Urinary bladder (tissue), 3 donors: ENCODE measurements at regions not wholly inside any gene's neighbourhood (a gene's known extent, or its start where the extent isn't known, plus 50 kb on each side); places are given as distances from the start of the nearest gene placed in this dataset.

ENCODE experiments used
- DNase-seq: peaks from one replicate; pipeline ENCODE4 v3.0.0-alpha.2; 2015; ENCODE audit errors: extremely low spot score
- H3K27ac ChIP-seq: one replicate; pipeline ENCODE4 v1.5.1; 2013; ENCODE audit warnings: low read depth, mild to moderate bottlenecking, moderate library complexity
- H3K36me3 ChIP-seq: one replicate; pipeline ENCODE4 v1.6.1; 2013; ENCODE audit warnings: mild to moderate bottlenecking, moderate library complexity; ENCODE audit not compliant: insufficient read depth
- H3K4me1 ChIP-seq: one replicate; pipeline ENCODE4 v1.6.1; 2013; ENCODE audit warnings: mild to moderate bottlenecking, moderate library complexity; ENCODE audit not compliant: insufficient read depth
- H3K4me3 ChIP-seq: one replicate; pipeline ENCODE4 v1.5.1; 2013; ENCODE audit warnings: low read depth, low read length
- WGBS: extraction: QIAGEN DNeasy Blood & Tissue Kit; methylation state at CpG from one replicate; pipeline ENCODE4 v1.1.7; 2013; 5-methylcytosine and 5-hydroxymethylcytosine counted together
- donor health status: healthy with polysubstance abuse.
- donor health status: healthy.

DNA sequence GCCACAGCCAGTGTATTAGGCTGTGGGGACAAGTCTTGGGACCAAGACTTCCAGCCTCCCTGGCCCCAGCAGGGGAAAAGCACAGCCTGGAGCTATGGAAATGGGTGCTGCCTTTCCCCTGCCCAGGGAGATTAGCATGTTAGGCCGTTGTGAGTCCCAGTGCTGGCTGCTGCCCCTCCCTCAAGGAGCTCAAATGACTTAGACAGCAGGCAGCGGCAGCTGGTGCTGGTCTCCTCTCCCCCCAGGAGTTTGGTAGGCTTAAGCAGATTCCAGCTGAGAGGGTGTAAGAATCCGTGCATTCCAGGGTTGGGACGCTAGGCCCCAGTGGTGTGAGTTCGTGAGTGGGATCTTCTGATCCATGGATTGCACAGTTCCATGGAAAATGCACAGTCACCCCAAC lies 301.5 kb upstream of the PHF14 start:
- H3K36me3 ChIP-seq = no peaks in the 10 kb centered on the region
- no peak overlapping the region for H3K27ac ChIP-seq
- no peak for DNase-seq
- no peak overlapping the region for H3K4me3 ChIP-seq
- no peaks in the 10 kb centered on the region for H3K4me1 ChIP-seq
- 76% methylated on average over 5 of the region's 5 CpGs for WGBS

DNA sequence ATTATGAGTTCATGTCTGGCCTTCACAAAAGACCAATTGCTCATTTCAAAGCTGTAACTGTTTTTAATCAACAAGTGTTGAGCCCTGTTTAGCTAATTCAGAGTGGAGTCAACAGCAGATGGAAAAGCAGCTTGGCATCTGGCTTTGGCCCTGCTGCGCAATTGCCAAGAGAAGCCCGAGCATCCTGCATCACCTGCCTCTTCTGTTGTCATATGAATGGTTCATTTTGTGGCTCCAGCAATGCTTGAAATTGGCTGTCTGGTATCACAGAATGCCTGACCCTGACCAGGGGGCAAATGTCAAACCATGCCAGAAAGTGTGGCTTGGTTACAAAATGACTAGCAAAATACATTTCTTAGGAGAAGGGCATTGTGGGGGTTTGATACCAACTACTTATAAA lies 296.5 kb upstream of the PHF14 start:
- no peaks in the 10 kb centered on the region for H3K36me3 ChIP-seq
- H3K27ac ChIP-seq = no peak overlapping the region
- H3K4me3 ChIP-seq = no peak overlapping the region
- no peaks in the 10 kb centered on the region for H3K4me1 ChIP-seq
- WGBS = 93% methylated on average over 2 of the region's 2 CpGs
- DNase-seq = no peak

DNA sequence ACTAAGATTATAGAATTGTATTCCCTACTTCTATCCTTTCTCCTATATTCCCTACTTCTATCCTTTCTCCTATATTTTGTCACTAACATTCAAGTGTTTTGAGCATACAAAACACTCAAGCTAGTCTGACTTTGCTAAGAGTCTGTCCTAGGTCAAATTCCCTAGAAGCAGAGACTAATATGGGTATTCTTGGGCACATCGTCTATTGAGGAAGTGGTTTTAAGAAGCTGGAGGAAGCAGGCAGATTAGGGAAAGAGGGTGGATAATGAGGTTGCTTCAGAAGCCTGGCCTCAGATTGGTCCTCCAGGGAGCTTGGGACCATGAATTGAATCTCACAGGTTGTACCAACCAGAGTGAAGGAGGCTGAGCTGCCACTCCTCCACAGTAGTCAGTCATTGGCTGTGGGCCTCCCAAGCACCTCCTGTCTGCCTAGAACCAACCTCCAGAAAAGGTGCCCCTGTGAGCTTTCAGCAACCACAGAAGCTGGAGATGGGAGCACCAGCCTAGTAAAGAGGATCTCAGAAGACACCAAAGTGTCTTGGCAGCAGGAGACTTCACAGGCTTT lies 295.9 kb upstream of the PHF14 start:
- WGBS = 83% methylated on average over 1 of the region's 1 CpG
- Histone ChIP-seq H3K4me3 (no peak overlapping the region), H3K4me1 (no peaks in the 10 kb centered on the region), H3K27ac (no peak overlapping the region), H3K36me3 (no peaks in the 10 kb centered on the region)
- no peak for DNase-seq

DNA sequence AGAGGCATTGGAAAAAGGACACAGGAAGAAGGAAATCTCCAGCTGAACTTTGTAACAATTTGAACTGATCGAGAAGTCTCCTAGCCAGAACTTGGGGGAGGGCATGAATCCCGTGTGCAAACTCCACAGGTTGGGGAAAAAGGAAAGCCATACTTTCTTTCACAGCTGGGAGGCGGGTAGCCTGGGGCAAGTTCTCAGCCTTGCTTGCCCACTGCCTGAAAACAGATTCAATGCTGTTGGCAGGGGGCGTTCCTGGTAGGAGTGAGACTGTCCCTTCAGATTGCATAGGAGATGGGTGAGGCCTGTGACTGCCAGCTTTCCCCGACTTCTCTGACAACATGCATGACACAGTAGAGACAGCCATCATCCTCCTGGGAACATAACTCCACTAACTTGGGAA lies 289.1 kb upstream of the PHF14 start:
- Histone ChIP-seq H3K27ac (no peak overlapping the region), H3K4me1 (no peaks in the 10 kb centered on the region), H3K4me3 (no peak overlapping the region), H3K36me3 (no peaks in the 10 kb centered on the region)
- DNase-seq = no peak
- WGBS = 92% methylated on average over 5 of the region's 5 CpGs

DNA sequence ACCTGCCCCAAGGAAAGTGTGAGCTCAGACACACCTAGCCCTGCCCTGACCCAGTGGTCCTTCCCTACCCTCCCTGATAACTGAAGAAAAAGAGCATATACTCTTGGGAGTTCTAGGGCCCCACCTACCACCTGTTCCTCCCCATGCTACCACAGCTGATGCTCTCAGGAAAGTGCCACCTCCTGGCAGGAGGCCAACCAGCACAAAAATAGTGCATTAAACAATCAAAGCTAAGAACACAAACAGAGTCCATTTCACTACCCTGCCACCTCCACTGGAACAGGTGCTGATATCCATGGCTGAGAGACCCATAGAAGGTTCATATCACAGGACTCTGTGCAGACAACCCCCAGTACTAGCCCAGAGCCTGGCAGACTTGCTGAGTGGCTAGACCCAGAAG lies 288.6 kb upstream of the PHF14 start:
- no peak overlapping the region for H3K4me3 ChIP-seq
- H3K27ac ChIP-seq = no peak overlapping the region
- DNase-seq = no peak
- no peaks in the 10 kb centered on the region for H3K4me1 ChIP-seq
- no peaks in the 10 kb centered on the region for H3K36me3 ChIP-seq

DNA sequence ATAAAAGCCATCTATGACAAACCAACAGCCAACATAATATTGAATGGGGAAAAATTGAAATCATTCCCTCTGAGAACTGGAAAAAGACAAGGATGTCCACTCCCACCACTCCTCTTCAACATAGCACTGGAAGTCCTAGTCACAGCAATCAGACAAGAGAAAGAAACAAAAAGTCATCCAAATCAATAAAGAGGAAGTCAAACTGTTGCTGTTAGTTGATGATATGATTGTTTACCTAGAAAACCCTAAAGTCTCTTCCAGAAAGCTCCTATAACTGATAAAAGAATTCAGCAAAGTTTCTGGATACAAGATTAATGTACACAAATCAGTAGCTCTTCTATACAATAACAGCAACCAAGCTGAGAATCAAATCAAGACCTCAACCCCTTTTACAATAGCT lies 285.1 kb upstream of the PHF14 start:
- H3K4me3 ChIP-seq = no peak overlapping the region
- DNase-seq = no peak

DNA sequence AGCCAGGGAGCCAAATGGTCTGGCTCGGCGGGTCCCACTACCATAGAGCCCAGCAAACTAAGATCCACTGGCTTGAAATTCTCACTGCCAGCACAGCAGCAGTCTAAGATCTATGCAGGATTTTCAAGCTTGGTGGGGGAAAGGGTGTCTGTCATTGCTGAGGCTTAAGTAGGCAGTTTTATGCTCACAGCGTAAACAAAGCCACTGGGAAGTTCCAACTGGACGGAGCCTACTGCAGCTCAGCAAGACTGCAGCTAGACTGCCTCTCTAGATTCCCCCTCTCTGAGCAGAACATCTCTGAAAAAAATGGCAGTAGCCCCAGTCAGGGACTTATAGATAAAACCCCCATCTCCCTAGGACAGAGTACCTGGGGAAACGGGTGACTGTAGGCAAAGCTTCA lies 277.6 kb upstream of the PHF14 start:
- no peaks in the 10 kb centered on the region for H3K4me1 ChIP-seq
- DNase-seq = no peak
- no peak overlapping the region for H3K27ac ChIP-seq
- no peak overlapping the region for H3K4me3 ChIP-seq
- H3K36me3 ChIP-seq = no peaks in the 10 kb centered on the region
- WGBS = 44% methylated on average over 5 of the region's 5 CpGs

More for the DNA sequence above, 285.1 kb upstream of the PHF14 start:
- Histone ChIP-seq H3K4me1 (no peaks in the 10 kb centered on the region), H3K27ac (no peak overlapping the region), H3K36me3 (no peaks in the 10 kb centered on the region)

DNA sequence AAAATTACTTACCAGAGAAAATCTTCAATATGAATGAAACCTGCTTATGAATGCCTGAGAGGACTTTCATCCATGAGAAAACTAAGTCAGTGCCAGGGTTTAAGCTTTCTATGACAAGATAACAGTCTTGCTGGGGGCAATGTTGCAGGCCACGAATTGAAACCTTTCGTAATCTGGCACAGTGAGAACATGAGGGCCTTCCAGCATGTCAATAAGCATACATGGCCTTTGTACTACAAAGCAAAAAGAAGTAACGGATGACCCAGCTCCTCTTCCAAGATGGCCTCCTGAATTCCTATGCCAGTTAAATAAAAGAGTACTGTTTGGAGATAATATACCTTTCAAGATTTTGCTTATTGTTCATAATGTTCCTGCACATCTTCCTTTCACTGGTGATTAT lies 270.6 kb upstream of the PHF14 start:
- no peaks in the 10 kb centered on the region for H3K36me3 ChIP-seq
- no peak for DNase-seq
- WGBS = 82% methylated on average over 3 of the region's 3 CpGs
- no peak overlapping the region for H3K4me3 ChIP-seq
- H3K4me1 ChIP-seq = no peaks in the 10 kb centered on the region
- H3K27ac ChIP-seq = no peak overlapping the region

DNA sequence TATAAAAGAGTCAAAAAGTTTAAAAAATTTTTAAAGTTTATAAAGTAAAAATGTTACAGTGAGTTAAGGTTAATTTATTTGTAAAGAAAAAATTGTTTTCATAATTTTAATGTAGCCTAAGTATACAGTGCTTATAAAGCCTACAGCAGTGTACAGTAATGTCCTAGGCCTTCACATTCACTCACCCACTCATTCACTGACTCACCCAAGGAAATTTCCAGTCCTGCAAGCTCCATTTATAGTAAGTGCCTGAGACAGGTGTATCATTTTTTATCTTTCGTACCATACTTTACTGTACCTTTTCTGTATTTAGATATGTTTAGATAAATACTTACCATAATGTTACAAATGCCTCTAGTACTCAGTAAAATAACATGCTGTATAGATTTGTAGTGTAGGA lies 269.7 kb upstream of the PHF14 start:
- no peak for DNase-seq
- Histone ChIP-seq H3K4me3 (no peak overlapping the region), H3K36me3 (no peaks in the 10 kb centered on the region), H3K27ac (no peak overlapping the region), H3K4me1 (no peaks in the 10 kb centered on the region)
- WGBS = 92% methylated on average over 1 of the region's 1 CpG

DNA sequence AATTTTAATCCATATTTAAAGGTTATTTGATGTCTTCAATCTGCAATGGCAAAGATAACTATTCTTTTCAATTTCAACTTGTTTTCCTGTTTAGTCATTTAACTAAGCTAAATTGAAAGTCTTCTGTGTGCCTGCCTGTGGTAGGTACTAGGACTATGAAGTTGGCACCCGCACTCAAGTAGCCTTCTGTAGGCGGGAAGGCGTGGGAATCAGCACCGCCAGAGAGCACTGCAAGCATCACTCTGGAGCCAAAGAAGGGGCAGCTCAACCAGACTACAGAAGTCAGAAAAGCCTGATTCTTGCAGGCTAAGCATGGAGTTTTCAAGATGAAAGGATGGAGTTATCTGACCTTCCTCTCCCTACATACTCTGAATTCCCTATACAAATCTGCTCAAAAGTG lies 269.0 kb upstream of the PHF14 start:
- no peak for DNase-seq
- Histone ChIP-seq H3K4me1 (no peaks in the 10 kb centered on the region), H3K4me3 (no peak overlapping the region), H3K27ac (no peak overlapping the region), H3K36me3 (no peaks in the 10 kb centered on the region)
- 95% methylated on average over 4 of the region's 4 CpGs for WGBS

DNA sequence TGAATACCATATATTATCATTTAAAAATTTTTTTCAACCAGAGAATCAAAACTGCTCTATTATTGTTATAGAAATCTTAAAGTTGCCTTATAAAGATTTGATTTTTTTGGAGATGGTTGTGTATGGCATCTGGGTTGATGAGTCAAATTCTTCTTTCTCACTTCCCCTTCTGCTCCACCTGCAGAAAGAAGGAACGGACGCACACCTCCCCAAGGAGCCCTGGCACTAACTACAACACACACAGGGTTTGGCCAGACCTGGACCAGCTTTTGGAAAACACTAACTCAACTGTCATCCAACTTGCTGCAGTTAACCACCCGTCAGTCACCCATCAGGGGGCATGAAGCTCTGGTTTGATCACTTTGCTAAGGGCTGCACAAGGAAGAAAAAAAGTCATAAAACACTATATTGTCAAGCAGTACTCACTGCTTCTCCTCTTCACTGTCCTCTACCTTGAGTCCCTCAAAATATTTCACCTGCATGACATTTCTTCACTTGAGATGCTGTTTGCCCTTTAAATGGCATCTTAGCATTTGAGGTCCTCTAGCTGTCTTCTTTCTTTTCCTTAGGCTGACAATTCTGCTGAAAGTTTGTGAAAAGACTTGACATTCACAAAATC lies 266.7 kb upstream of the PHF14 start:
- H3K4me1 ChIP-seq = no peaks in the 10 kb centered on the region
- no peak overlapping the region for H3K4me3 ChIP-seq
- WGBS = 83% methylated on average over 3 of the region's 3 CpGs
- H3K36me3 ChIP-seq = no peaks in the 10 kb centered on the region
- no peak overlapping the region for H3K27ac ChIP-seq
- DNase-seq = no peak

DNA sequence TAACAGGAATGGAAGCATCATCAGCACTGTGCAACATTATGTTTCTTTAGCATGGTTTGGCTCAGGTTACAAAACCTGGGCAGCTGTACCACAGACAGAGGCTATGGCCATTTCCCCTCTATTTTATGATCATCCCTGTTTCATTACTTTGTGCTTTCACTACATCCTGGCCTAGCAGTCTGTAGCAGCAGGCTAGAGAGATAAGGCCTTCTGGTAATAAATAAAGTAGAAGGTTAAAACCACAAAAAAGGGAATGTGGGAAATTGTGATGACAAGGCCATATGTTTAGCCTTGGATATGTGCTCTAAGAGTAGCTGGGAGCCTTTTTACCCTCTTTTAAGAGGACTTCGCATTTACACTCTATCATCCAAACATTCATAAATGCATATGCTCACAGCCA lies 266.2 kb upstream of the PHF14 start:
- WGBS = 62% methylated on average over 1 of the region's 1 CpG
- H3K36me3 ChIP-seq = no peaks in the 10 kb centered on the region

DNA sequence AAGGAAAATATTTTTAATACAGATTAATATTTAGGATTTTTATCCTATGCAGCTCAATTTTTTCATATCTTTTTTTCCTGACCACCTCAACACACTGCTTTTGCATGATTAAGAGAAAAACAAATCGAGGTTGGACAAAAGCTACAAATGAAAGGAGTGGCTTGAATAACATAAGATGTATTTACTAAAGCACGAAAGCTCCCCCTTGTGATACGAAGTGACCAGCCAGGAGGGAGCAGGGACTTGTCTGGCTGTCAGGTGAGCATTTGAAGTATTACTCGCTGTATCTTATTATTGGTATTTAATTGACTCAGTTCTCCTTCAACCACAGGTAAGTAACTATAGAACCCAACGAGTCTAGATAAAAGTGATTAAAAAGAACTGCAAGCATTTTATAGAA lies 265.2 kb upstream of the PHF14 start:
- Histone ChIP-seq H3K36me3 (no peaks in the 10 kb centered on the region), H3K27ac (no peak overlapping the region), H3K4me1 (no peaks in the 10 kb centered on the region), H3K4me3 (no peak overlapping the region)
- no peak for DNase-seq
- WGBS = 29% methylated on average over 5 of the region's 5 CpGs

More for the DNA sequence above, 266.2 kb upstream of the PHF14 start:
- Histone ChIP-seq H3K4me3 (no peak overlapping the region), H3K27ac (no peak overlapping the region), H3K4me1 (no peaks in the 10 kb centered on the region)
- DNase-seq = no peak

DNA sequence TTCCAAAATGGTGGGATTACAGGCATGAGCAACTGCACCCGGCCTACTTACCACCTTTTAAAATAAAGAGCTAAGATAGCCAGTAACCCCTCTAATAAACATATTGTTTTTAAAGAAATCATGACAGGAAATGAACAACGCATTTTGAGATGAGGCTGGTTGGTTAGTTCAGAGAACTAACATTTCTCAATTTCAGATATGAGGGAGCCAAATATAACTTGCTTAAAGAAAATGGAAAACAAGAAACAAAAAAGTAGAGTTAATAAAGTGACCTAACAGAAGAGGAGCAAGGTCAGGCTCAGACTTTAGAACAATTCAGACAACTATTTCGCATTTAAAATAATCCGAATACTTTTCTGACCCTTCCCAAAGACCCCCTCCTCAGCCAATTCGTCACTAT lies 254.9 kb upstream of the PHF14 start:
- no peak for DNase-seq
- Histone ChIP-seq H3K4me1 (no peaks in the 10 kb centered on the region), H3K27ac (no peak overlapping the region), H3K36me3 (no peaks in the 10 kb centered on the region), H3K4me3 (no peak overlapping the region)
- WGBS = 80% methylated on average over 5 of the region's 5 CpGs

DNA sequence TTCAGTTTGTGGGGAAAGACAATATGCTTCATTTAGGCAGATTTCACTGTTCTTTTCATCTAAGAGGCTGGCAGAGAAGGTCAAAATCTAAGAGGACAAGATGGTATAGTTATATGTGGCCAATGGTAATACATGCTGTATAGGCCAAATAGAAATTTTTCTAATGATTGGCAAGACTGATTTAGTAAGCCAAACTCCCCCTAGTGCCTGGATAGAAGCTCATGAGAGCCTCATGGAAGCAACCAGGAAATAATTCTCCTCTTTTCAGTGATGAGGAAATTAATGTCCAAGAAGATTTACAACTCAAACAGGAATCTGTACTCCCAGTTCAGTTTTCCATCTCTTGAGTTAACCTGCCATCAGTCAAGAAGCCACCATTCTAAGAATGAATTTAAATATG lies 253.6 kb upstream of the PHF14 start:
- Histone ChIP-seq H3K27ac (no peak overlapping the region), H3K4me3 (no peak overlapping the region), H3K36me3 (no peaks in the 10 kb centered on the region), H3K4me1 (no peaks in the 10 kb centered on the region)
- no peak for DNase-seq
